ENCODE measurements at regions not wholly inside any gene's neighbourhood (a gene's known extent, or its start where the extent isn't known, plus 50 kb on each side); places are given as distances from the start of the nearest gene placed in this dataset.

DNA sequence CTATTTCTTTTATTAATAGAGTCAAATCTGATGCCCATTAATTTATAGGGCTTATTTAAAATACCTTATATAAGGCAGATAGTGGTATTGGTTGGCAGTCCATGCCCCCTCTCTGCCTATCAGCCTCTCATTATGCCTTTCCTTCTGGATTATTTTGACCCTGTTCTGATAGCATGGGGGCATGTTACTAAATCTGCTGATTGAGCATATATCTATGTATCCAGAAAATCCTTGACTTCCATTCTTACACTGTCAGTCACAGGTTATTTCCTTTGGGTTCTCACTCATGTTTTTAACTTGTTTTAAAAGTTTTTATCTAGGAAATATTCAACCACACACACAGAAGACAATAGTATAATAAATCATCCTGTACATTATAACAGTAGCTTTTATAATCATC is 1184.9 kb downstream of the HACE1 start:
- TF ChIP-seq CEBPB (IDR thresholded peaks at IDR 0.05): no peak
- TF ChIP-seq, protein P1, sequence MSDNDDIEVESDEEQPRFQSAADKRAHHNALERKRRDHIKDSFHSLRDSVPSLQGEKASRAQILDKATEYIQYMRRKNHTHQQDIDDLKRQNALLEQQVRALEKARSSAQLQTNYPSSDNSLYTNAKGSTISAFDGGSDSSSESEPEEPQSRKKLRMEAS (IDR thresholded peaks at IDR 0.05): no peak
- TF ChIP-seq, protein P2, sequence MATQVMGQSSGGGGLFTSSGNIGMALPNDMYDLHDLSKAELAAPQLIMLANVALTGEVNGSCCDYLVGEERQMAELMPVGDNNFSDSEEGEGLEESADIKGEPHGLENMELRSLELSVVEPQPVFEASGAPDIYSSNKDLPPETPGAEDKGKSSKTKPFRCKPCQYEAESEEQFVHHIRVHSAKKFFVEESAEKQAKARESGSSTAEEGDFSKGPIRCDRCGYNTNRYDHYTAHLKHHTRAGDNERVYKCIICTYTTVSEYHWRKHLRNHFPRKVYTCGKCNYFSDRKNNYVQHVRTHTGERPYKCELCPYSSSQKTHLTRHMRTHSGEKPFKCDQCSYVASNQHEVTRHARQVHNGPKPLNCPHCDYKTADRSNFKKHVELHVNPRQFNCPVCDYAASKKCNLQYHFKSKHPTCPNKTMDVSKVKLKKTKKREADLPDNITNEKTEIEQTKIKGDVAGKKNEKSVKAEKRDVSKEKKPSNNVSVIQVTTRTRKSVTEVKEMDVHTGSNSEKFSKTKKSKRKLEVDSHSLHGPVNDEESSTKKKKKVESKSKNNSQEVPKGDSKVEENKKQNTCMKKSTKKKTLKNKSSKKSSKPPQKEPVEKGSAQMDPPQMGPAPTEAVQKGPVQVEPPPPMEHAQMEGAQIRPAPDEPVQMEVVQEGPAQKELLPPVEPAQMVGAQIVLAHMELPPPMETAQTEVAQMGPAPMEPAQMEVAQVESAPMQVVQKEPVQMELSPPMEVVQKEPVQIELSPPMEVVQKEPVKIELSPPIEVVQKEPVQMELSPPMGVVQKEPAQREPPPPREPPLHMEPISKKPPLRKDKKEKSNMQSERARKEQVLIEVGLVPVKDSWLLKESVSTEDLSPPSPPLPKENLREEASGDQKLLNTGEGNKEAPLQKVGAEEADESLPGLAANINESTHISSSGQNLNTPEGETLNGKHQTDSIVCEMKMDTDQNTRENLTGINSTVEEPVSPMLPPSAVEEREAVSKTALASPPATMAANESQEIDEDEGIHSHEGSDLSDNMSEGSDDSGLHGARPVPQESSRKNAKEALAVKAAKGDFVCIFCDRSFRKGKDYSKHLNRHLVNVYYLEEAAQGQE (IDR thresholded peaks at IDR 0.05; ENCODE audit: low read depth): no peak
- no peak for TF ChIP-seq EP300 (IDR thresholded peaks at IDR 0.05; ENCODE audit: borderline replicate concordance)
- no peak for TF ChIP-seq TAF1 (IDR thresholded peaks at IDR 0.05; ENCODE audit: low read depth)
- TF ChIP-seq RAD21 (IDR thresholded peaks at IDR 0.05; ENCODE audit: low read depth): no peak
- TF ChIP-seq YY1 (IDR thresholded peaks at IDR 0.05; ENCODE audit: low read depth): no peak
- TF ChIP-seq CREB1 (IDR thresholded peaks at IDR 0.05; ENCODE audit: low read depth): no peak
- no peak for TF ChIP-seq TCF12 (IDR thresholded peaks at IDR 0.05; ENCODE audit: low read depth)
- TF ChIP-seq FOXM1 (IDR thresholded peaks at IDR 0.05; ENCODE audit: borderline replicate concordance, low read depth): no peak

Data from Ishikawa (cell line).